ENCODE measurements at regions not wholly inside any gene's neighbourhood (a gene's known extent, or its start where the extent isn't known, plus 50 kb on each side); places are given as distances from the start of the nearest gene placed in this dataset.

GRCh38 chr4:147076728-147077127 lies 131.1 kb upstream of the TTC29 start:
- Histone ChIP-seq H2AFZ (ENCODE audit: control insufficient read depth, low read length) (no peak overlapping the region), H3K9me3 (ENCODE audit: control insufficient read depth, low read depth, low read length) (no peaks in the 10 kb centered on the region), H3K27ac (ENCODE audit: control insufficient read depth, insufficient read depth, low read length) (no peak overlapping the region), H3K27me3 (ENCODE audit: control insufficient read depth, extremely low read depth, insufficient read depth, low read length) (no peaks in the 10 kb centered on the region), H4K20me1 (ENCODE audit: control insufficient read depth, extremely low read depth, insufficient read depth, low read length) (no peaks in the 10 kb centered on the region), H3K4me1 (ENCODE audit: control insufficient read depth, extremely low read depth, insufficient read depth, low read length) (peaks cover 2% of the 10 kb centered on the region), H3K4me3 (ENCODE audit: control insufficient read depth in 2 of 3, extremely low read depth in 1 of 3, insufficient read depth in 2 of 3, low read depth in 1 of 3, low read length in 3 of 3) (no peak overlapping the region), H3K36me3 (ENCODE audit: control insufficient read depth in 2 of 2, extremely low read depth in 1 of 2, insufficient read depth in 2 of 2, low read length in 2 of 2) (no peaks in the 10 kb centered on the region), H3K4me2 (ENCODE audit: control insufficient read depth, extremely low read depth, insufficient read depth, low read depth, low read length) (no peak overlapping the region), H3K9ac (ENCODE audit: control insufficient read depth, extremely low read depth, insufficient read depth, low read length) (no peak overlapping the region), H3K79me2 (ENCODE audit: control insufficient read depth, insufficient read depth, low read length) (no peaks in the 10 kb centered on the region), H3K9me1 (ENCODE audit: control insufficient read depth, extremely low read depth, insufficient read depth, low read length) (no peaks in the 10 kb centered on the region)
- DNase-seq (ENCODE audit: low read depth, low spot score) (no peak), FAIRE-seq (no peak)
- dilution Hi-C loops (cut with MboI; ENCODE audit: extremely low pct_ligation_motif_present, low sequenced_read_pairs) = no loop called here
- no peak for TF ChIP-seq EZH2 (IDR thresholded peaks at IDR 0.05; ENCODE audit: low read length)
- TF ChIP-seq, protein P1, sequence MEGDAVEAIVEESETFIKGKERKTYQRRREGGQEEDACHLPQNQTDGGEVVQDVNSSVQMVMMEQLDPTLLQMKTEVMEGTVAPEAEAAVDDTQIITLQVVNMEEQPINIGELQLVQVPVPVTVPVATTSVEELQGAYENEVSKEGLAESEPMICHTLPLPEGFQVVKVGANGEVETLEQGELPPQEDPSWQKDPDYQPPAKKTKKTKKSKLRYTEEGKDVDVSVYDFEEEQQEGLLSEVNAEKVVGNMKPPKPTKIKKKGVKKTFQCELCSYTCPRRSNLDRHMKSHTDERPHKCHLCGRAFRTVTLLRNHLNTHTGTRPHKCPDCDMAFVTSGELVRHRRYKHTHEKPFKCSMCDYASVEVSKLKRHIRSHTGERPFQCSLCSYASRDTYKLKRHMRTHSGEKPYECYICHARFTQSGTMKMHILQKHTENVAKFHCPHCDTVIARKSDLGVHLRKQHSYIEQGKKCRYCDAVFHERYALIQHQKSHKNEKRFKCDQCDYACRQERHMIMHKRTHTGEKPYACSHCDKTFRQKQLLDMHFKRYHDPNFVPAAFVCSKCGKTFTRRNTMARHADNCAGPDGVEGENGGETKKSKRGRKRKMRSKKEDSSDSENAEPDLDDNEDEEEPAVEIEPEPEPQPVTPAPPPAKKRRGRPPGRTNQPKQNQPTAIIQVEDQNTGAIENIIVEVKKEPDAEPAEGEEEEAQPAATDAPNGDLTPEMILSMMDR (optimal IDR thresholded peaks at IDR 0.05 in 1 of 3, IDR thresholded peaks at IDR 0.05 in 1 of 3, conservative IDR thresholded peaks at IDR 0.05 in 1 of 3; ENCODE audit: extremely low read depth in 1 of 3, insufficient read depth in 2 of 3, low read length in 3 of 3) = no peak

- Histone ChIP-seq H3K9me3 (ENCODE audit: control insufficient read depth, low read depth, low read length) (no peaks in the 10 kb centered on the region), H4K20me1 (ENCODE audit: control insufficient read depth, extremely low read depth, insufficient read depth, low read length) (no peaks in the 10 kb centered on the region), H3K27ac (ENCODE audit: control insufficient read depth, insufficient read depth, low read length) (no peak overlapping the region), H3K4me3 (ENCODE audit: control insufficient read depth in 2 of 3, extremely low read depth in 1 of 3, insufficient read depth in 2 of 3, low read depth in 1 of 3, low read length in 3 of 3) (no peak overlapping the region), H3K36me3 (ENCODE audit: control insufficient read depth in 2 of 2, extremely low read depth in 1 of 2, insufficient read depth in 2 of 2, low read length in 2 of 2) (no peaks in the 10 kb centered on the region), H3K9ac (ENCODE audit: control insufficient read depth, extremely low read depth, insufficient read depth, low read length) (no peak overlapping the region), H3K9me1 (ENCODE audit: control insufficient read depth, extremely low read depth, insufficient read depth, low read length) (no peaks in the 10 kb centered on the region), H3K4me2 (ENCODE audit: control insufficient read depth, extremely low read depth, insufficient read depth, low read depth, low read length) (no peak overlapping the region), H3K4me1 (ENCODE audit: control insufficient read depth, extremely low read depth, insufficient read depth, low read length) (peaks cover 2% of the 10 kb centered on the region), H3K27me3 (ENCODE audit: control insufficient read depth, extremely low read depth, insufficient read depth, low read length) (no peaks in the 10 kb centered on the region), H2AFZ (ENCODE audit: control insufficient read depth, low read length) (no peak overlapping the region), H3K79me2 (ENCODE audit: control insufficient read depth, insufficient read depth, low read length) (no peaks in the 10 kb centered on the region)
- dilution Hi-C loops (cut with MboI; ENCODE audit: extremely low pct_ligation_motif_present, low sequenced_read_pairs) = no loop called here
- FAIRE-seq (no peak), DNase-seq (ENCODE audit: low read depth, low spot score) (no peak)
- no peak for TF ChIP-seq EZH2 (IDR thresholded peaks at IDR 0.05; ENCODE audit: low read length)
- TF ChIP-seq, protein P1 (optimal IDR thresholded peaks at IDR 0.05 in 1 of 3, IDR thresholded peaks at IDR 0.05 in 1 of 3, conservative IDR thresholded peaks at IDR 0.05 in 1 of 3; ENCODE audit: extremely low read depth in 1 of 3, insufficient read depth in 2 of 3, low read length in 3 of 3) = no peak
Observed at GRCh38 chr4:147078362-147078761, 132.7 kb upstream of the TTC29 start.
